ENCODE measurements at regions not wholly inside any gene's neighbourhood (a gene's known extent, or its start where the extent isn't known, plus 50 kb on each side); places are given as distances from the start of the nearest gene placed in this dataset.

DNA sequence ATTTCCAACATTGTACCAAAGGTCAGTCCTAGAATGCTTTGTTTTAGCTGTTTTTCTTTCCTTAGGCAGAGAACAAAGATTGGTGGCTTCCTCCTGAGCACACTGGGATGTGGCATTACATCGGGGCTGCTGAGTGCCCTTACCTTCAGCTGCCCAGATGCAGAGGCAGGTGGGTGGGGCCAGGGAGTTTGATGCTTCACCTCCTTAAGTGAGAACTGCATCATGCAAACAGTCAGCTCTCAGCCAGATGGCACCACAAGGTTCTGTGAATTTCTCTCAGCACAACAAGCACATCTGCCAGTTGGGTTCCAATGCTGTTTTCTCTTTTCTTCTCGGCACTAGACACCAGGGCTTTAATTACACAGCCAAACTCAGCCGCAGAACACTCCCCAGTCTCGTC, 87.4 kb upstream of the UBL3 start:
- H3K36me3 ChIP-seq (ENCODE audit: control insufficient read depth, insufficient read depth, low read length), result no peaks in the 10 kb centered on the region
- no peak for TF ChIP-seq CTCF (IDR thresholded peaks at IDR 0.05; ENCODE audit: insufficient read depth, low read length, poor library complexity, severe bottlenecking)
- H3K4me3 ChIP-seq (replicated peaks; ENCODE audit: low read depth, low read length), result no peak overlapping the region
- H3K27me3 ChIP-seq (replicated peaks; ENCODE audit: control insufficient read depth, insufficient read depth, low read length), result no peaks in the 10 kb centered on the region
- DNase-seq (ENCODE audit: extremely low read depth, insufficient read length), result no peak

DNA sequence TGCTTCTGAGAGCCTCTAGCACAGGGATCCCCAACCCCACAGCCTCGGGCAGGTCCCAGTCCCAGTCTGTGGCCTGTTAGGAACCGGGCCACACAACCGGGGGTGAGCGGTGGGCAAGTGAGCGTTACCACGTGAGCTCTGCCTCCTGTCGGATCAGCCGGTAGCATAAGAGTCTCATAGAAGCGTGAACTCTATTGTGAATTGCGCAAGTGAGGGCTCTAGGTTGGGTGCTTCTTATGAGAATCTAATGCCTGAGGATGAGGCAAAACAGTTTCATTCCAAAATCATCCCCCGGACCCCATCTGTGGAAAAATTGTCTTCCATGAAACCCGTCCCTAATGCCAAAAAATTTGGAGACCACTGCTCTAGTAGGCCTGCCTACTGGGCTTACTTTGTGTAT, 87.0 kb upstream of the UBL3 start:
- no peak overlapping the region for H3K4me3 ChIP-seq (replicated peaks; ENCODE audit: low read depth, low read length)
- H3K27me3 ChIP-seq (replicated peaks; ENCODE audit: control insufficient read depth, insufficient read depth, low read length), result no peaks in the 10 kb centered on the region
- TF ChIP-seq CTCF (IDR thresholded peaks at IDR 0.05; ENCODE audit: insufficient read depth, low read length, poor library complexity, severe bottlenecking), result no peak
- no peak for DNase-seq (ENCODE audit: extremely low read depth, insufficient read length)
- no peaks in the 10 kb centered on the region for H3K36me3 ChIP-seq (ENCODE audit: control insufficient read depth, insufficient read depth, low read length)

GRCh38 chr13:29936956-29937355, 86.5 kb upstream of the UBL3 start:
- DNase-seq (ENCODE audit: extremely low read depth, insufficient read length), result no peak
- TF ChIP-seq CTCF (IDR thresholded peaks at IDR 0.05; ENCODE audit: insufficient read depth, low read length, poor library complexity, severe bottlenecking), result no peak
- Histone ChIP-seq H3K36me3 (ENCODE audit: control insufficient read depth, insufficient read depth, low read length) (no peaks in the 10 kb centered on the region), H3K27me3 (replicated peaks; ENCODE audit: control insufficient read depth, insufficient read depth, low read length) (no peaks in the 10 kb centered on the region), H3K4me3 (replicated peaks; ENCODE audit: low read depth, low read length) (no peak overlapping the region)

- Histone ChIP-seq H3K36me3 (ENCODE audit: control insufficient read depth, insufficient read depth, low read length) (no peaks in the 10 kb centered on the region), H3K27me3 (replicated peaks; ENCODE audit: control insufficient read depth, insufficient read depth, low read length) (no peaks in the 10 kb centered on the region), H3K4me3 (replicated peaks; ENCODE audit: low read depth, low read length) (no peak overlapping the region)
- DNase-seq (ENCODE audit: extremely low read depth, insufficient read length), result peak; percentile 10
- no peak for TF ChIP-seq CTCF (IDR thresholded peaks at IDR 0.05; ENCODE audit: insufficient read depth, low read length, poor library complexity, severe bottlenecking)
Measured at GRCh38 chr13:29936051-29936813, 85.8 kb upstream of the UBL3 start.

DNA sequence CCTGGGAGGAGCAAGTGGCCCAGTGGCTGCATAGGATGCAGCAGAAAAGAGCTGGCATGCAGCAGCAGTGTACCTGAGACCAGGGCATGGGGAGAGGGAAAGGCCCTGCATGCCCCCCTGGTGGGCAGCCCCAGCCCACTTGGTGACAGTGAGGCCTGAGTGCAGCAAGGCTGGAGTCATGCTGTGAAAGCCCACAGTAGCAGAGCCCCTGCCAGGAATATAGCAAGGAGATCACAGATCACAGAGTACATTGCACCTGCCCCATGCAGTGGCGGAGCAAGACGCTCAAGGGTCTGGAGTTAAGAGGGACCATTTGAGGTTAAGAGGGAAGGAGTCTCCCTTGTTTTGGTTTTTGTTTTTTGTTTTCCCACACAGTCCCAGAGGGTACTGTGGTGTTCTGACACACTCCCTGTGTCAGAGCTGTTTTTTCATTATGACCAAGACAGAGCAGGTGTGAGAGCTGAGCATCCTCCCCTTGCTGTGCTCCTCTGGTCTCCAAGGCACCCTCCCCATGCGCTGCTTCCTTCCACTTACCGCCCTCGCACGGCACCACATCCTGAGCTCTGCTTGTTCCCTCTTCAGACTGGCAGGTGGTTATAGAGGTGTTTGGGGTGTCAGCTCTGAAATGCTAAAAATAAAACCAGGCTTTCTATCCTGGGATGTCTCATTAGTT, 85.0 kb upstream of the UBL3 start:
- TF ChIP-seq CTCF (IDR thresholded peaks at IDR 0.05; ENCODE audit: insufficient read depth, low read length, poor library complexity, severe bottlenecking), result no peak

More for the DNA sequence above, 85.0 kb upstream of the UBL3 start:
- DNase-seq (ENCODE audit: extremely low read depth, insufficient read length), result peak; percentile 49
- H3K36me3 ChIP-seq (ENCODE audit: control insufficient read depth, insufficient read depth, low read length), result no peaks in the 10 kb centered on the region
- no peaks in the 10 kb centered on the region for H3K27me3 ChIP-seq (replicated peaks; ENCODE audit: control insufficient read depth, insufficient read depth, low read length)
- H3K4me3 ChIP-seq (replicated peaks; ENCODE audit: low read depth, low read length), result no peak overlapping the region
